Activated CD8-positive, alpha-beta memory T cell treated with anti-CD3 and anti-CD28 coated beads, Interleukin-2, amount 50 U/mL, for 48 hours (primary cell): ENCODE measurements at regions not wholly inside any gene's neighbourhood (a gene's known extent, or its start where the extent isn't known, plus 50 kb on each side); places are given as distances from the start of the nearest gene placed in this dataset.

Source experiments
- DNase-seq: peaks from one replicate; pipeline ENCODE4 v3.0.0-alpha.2; 2020

- no peak for DNase-seq
Observed at GRCh38 chr10:121282797-121283515, 315.3 kb downstream of the FGFR2 start.

- no peak for DNase-seq
Observed at GRCh38 chr10:121284936-121285335, 313.3 kb downstream of the FGFR2 start.

- no peak for DNase-seq
Observed at GRCh38 chr10:121285406-121286196, 312.6 kb downstream of the FGFR2 start.

GRCh38 chr10:121288011-121288410 lies 310.2 kb downstream of the FGFR2 start:
- no peak for DNase-seq

GRCh38 chr10:121288864-121289661 lies 309.2 kb downstream of the FGFR2 start:
- DNase-seq = no peak

GRCh38 chr10:121289800-121290199 lies 308.4 kb downstream of the FGFR2 start:
- DNase-seq = no peak

- DNase-seq = no peak
Observed at GRCh38 chr10:121290674-121291073, 307.6 kb downstream of the FGFR2 start.

GRCh38 chr10:121291376-121291775 lies 306.9 kb downstream of the FGFR2 start:
- DNase-seq = no peak

- no peak for DNase-seq
Observed at GRCh38 chr10:121291823-121292222, 306.4 kb downstream of the FGFR2 start.

GRCh38 chr10:121292321-121292720 lies 305.9 kb downstream of the FGFR2 start:
- DNase-seq = no peak

GRCh38 chr10:121293110-121293509 lies 305.1 kb downstream of the FGFR2 start:
- DNase-seq = no peak

GRCh38 chr10:121294630-121295029 lies 303.6 kb downstream of the FGFR2 start:
- no peak for DNase-seq

- no peak for DNase-seq
Observed at GRCh38 chr10:121296378-121296777, 301.9 kb downstream of the FGFR2 start.

GRCh38 chr10:121296881-121297585 lies 301.2 kb downstream of the FGFR2 start:
- DNase-seq = no peak

GRCh38 chr10:121300723-121301122 lies 297.5 kb downstream of the FGFR2 start:
- no peak for DNase-seq

GRCh38 chr10:121302541-121303180 lies 295.6 kb downstream of the FGFR2 start:
- DNase-seq = no peak

- DNase-seq = no peak
Observed at GRCh38 chr10:121303287-121303890, 294.9 kb downstream of the FGFR2 start.

GRCh38 chr10:121305066-121305465 lies 293.2 kb downstream of the FGFR2 start:
- DNase-seq = no peak

GRCh38 chr10:121306159-121306673 lies 292.0 kb downstream of the FGFR2 start:
- DNase-seq = no peak

GRCh38 chr10:121307411-121307980 lies 290.7 kb downstream of the FGFR2 start:
- DNase-seq = no peak

- DNase-seq = no peak
Observed at GRCh38 chr10:121308020-121308419, 290.2 kb downstream of the FGFR2 start.
